NT2/D1 (cell line): ENCODE measurements at regions not wholly inside any gene's neighbourhood (a gene's known extent, or its start where the extent isn't known, plus 50 kb on each side); places are given as distances from the start of the nearest gene placed in this dataset.

Experiments used
- DNase-seq: peaks from one replicate; pipeline ENCODE4 v3.0.0-alpha.2; 2011; ENCODE audit warnings: low read depth, low spot score
- H3K27me3 ChIP-seq: 2 replicates; pipeline ENCODE4 v1.6.0; 2011; ENCODE audit warnings: mild to moderate bottlenecking; ENCODE audit not compliant: insufficient read length, insufficient read depth
- H3K36me3 ChIP-seq: 2 replicates; pipeline ENCODE4 v1.6.1; 2011; ENCODE audit warnings: mild to moderate bottlenecking, low read length, mixed read lengths; ENCODE audit not compliant: insufficient read depth, insufficient read length
- H3K4me1 ChIP-seq: 2 replicates; pipeline ENCODE4 v1.5.1; 2011; ENCODE audit not compliant: insufficient read depth, insufficient read length
- H3K4me3 ChIP-seq: 2 replicates; pipeline ENCODE4 v1.5.1; 2011; ENCODE audit warnings: low read depth; ENCODE audit not compliant: insufficient read length
- H3K9ac ChIP-seq: 2 replicates; pipeline ENCODE4 v1.6.0; 2011; ENCODE audit warnings: low read depth; ENCODE audit not compliant: insufficient read length
- H3K9me3 ChIP-seq: 2 replicates; pipeline ENCODE4 v1.5.1; 2011; ENCODE audit warnings: mild to moderate bottlenecking, low read length; ENCODE audit not compliant: insufficient read depth
- SUZ12 ChIP-seq: IDR thresholded peaks from 2 replicates; pipeline ENCODE4 v1.6.1; 2011; ENCODE audit not compliant: insufficient read length, insufficient read depth; ENCODE audit errors: extremely low read depth
- YY1 ChIP-seq: IDR thresholded peaks from 2 replicates; pipeline ENCODE4 v1.6.1; 2011; ENCODE audit not compliant: insufficient read length, insufficient read depth
- ZNF274 ChIP-seq: IDR thresholded peaks from 2 replicates; pipeline ENCODE4 v1.6.1; 2011; ENCODE audit warnings: mild to moderate bottlenecking, low read depth, low read length

GRCh38 chr12:127928615-127929571 lies 338.1 kb upstream of the TMEM132C start:
- H3K36me3 ChIP-seq = no peaks in the 10 kb centered on the region
- no peaks in the 10 kb centered on the region for H3K4me1 ChIP-seq
- no peak for DNase-seq
- no peaks in the 10 kb centered on the region for H3K9me3 ChIP-seq
- no peak overlapping the region for H3K9ac ChIP-seq
- H3K4me3 ChIP-seq = no peak overlapping the region
- TF ChIP-seq SUZ12 (no peak), ZNF274 (no peak), YY1 (no peak)
- no peaks in the 10 kb centered on the region for H3K27me3 ChIP-seq

DNA sequence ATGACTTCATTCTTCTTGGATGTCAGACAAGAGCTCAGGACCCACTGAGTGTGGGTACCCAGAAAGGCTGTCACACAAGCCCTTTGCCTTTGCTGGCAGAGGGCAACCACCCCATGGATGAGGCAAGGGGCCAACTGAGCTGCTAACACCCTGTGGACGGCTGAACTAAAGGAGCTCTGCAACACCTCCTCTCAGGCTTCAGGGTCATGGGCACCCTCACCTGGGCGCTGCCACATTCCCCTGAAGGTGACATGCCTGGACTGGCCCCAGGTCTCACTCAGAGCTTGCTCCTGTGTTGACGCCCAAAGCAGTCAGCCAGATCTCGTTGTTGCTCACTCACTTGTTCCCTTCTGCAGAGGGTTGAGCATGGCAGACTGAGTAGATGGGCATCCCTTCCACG lies 336.8 kb upstream of the TMEM132C start:
- H3K4me3 ChIP-seq = no peak overlapping the region
- DNase-seq = no peak
- H3K9me3 ChIP-seq = no peaks in the 10 kb centered on the region
- no peaks in the 10 kb centered on the region for H3K36me3 ChIP-seq
- no peaks in the 10 kb centered on the region for H3K27me3 ChIP-seq
- no peak for TF ChIP-seq SUZ12
- H3K4me1 ChIP-seq = no peaks in the 10 kb centered on the region
- H3K9ac ChIP-seq = no peak overlapping the region

GRCh38 chr12:127934409-127934808 lies 332.6 kb upstream of the TMEM132C start:
- H3K4me3 ChIP-seq = no peak overlapping the region
- no peaks in the 10 kb centered on the region for H3K36me3 ChIP-seq
- H3K9me3 ChIP-seq = no peaks in the 10 kb centered on the region
- no peaks in the 10 kb centered on the region for H3K27me3 ChIP-seq
- H3K9ac ChIP-seq = no peak overlapping the region
- no peaks in the 10 kb centered on the region for H3K4me1 ChIP-seq
- TF ChIP-seq ZNF274 (no peak), YY1 (no peak), SUZ12 (no peak)
- DNase-seq = no peak

DNA sequence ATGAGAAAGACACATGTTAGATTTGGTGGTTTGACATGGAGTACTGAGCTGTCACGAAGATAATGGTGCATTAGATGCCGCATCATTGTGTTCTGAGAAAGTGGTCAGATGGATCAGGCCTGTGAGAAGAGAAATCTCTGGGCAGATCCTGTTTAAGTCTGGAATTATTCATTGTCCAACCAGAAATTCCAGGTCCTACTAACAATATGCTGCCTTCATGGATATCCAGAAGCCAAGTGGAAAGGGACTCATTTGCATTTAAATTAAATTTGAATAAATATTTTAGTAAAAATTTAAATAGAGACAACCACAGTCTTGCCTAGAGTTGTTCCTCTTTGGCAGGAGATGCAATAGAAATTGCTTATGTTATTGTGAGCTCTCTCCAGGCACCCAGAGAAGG lies 330.5 kb upstream of the TMEM132C start:
- DNase-seq = no peak
- no peak for TF ChIP-seq ZNF274
- no peak for TF ChIP-seq YY1
- TF ChIP-seq SUZ12 = no peak

GRCh38 chr12:127941332-127941731 lies 325.6 kb upstream of the TMEM132C start:
- TF ChIP-seq SUZ12 (no peak), YY1 (no peak), ZNF274 (no peak)
- Histone ChIP-seq H3K9me3 (no peaks in the 10 kb centered on the region), H3K36me3 (no peaks in the 10 kb centered on the region), H3K27me3 (no peaks in the 10 kb centered on the region), H3K9ac (no peak overlapping the region), H3K4me1 (no peaks in the 10 kb centered on the region), H3K4me3 (no peak overlapping the region)
- no peak for DNase-seq

More for the DNA sequence above, 330.5 kb upstream of the TMEM132C start:
- Histone ChIP-seq H3K27me3 (no peaks in the 10 kb centered on the region), H3K9ac (no peak overlapping the region), H3K4me1 (no peaks in the 10 kb centered on the region), H3K4me3 (no peak overlapping the region), H3K9me3 (no peaks in the 10 kb centered on the region), H3K36me3 (no peaks in the 10 kb centered on the region)

DNA sequence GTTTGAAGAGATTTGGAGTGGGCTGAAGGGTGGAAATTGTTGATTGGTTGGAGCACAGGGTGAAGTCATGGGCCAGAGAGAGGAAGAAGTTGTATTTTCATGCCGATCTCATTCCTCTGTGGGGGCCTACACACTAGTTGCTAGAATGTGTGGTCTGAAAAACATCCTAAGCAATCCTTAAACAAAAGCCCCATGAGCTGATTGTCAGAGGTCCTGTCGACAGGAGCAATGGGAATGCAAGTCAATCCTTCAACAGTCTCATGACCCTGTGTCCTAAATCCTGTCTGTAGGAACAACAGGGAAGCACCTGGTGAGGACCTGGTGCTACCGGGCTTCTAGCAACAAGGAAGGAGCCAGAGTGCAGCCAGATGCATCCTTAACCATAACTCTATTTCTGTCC lies 324.0 kb upstream of the TMEM132C start:
- no peak for DNase-seq
- H3K4me1 ChIP-seq = no peaks in the 10 kb centered on the region
- no peak overlapping the region for H3K9ac ChIP-seq
- H3K27me3 ChIP-seq = no peaks in the 10 kb centered on the region
- TF ChIP-seq SUZ12 (no peak), YY1 (no peak), ZNF274 (no peak)
- H3K4me3 ChIP-seq = no peak overlapping the region
- H3K36me3 ChIP-seq = no peaks in the 10 kb centered on the region
- H3K9me3 ChIP-seq = no peaks in the 10 kb centered on the region; the same call in 1 of the 2 replicates

- no peak overlapping the region for H3K9ac ChIP-seq
- DNase-seq = no peak
- H3K9me3 ChIP-seq = no peaks in the 10 kb centered on the region; the same call in 1 of the 2 replicates
- no peaks in the 10 kb centered on the region for H3K36me3 ChIP-seq
- no peaks in the 10 kb centered on the region for H3K4me1 ChIP-seq
- H3K27me3 ChIP-seq = no peaks in the 10 kb centered on the region
- H3K4me3 ChIP-seq = no peak overlapping the region
- TF ChIP-seq ZNF274 (no peak), YY1 (no peak), SUZ12 (no peak)
Measured at GRCh38 chr12:127943481-127944210, 323.3 kb upstream of the TMEM132C start.
